ENCODE measurements at regions not wholly inside any gene's neighbourhood (a gene's known extent, or its start where the extent isn't known, plus 50 kb on each side); places are given as distances from the start of the nearest gene placed in this dataset.

DNA sequence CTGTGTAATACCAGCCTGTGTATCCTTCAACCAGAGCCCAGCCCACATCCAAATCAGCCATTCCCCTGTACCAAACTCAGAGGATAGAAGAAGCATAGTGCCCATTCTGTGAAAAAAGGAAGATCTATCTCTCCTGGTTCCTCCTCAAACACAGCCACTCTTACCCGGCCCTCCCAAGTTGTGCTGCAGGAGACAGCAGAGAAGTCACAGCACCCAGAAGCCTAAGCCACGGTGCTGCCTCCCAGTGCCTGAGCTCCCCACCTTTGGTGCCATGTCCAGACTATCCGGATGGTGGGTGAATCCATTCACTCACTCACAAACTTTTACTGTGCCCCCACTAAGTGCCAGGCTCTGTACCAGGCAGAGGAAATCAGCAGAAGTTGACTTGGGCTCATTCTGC, 166.0 kb upstream of the ZMIZ1 start:
- no peak for DNase-seq

GRCh38 chr10:78903341-78903940, 165.3 kb upstream of the ZMIZ1 start:
- no peak for DNase-seq

DNA sequence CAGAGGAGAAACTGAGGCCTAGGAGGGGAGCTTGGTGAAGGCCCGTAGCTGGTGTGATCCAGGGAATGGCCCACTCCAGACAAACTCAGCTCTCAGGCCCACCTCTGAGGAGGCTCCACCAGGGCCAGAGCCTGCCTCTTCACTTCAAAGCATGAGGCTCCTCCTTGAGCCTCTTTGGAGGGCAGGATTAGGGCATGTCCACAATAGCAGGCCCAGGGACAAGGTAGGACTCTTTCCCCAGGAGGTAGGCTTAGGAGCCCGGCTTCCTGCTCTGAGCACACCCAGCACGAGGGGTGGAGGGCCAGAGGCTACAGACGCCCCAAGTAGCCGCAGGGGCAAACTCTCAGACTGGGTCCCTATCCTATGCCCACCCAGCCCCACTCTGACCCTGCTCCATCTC, 164.6 kb upstream of the ZMIZ1 start:
- no peak for DNase-seq

GRCh38 chr10:78905015-78905956, 163.5 kb upstream of the ZMIZ1 start:
- DNase-seq, result no peak

- no peak for DNase-seq
Observed at GRCh38 chr10:78905957-78906308, 162.8 kb upstream of the ZMIZ1 start.

- DNase-seq, result no peak
Observed at GRCh38 chr10:78906734-78907390, 161.9 kb upstream of the ZMIZ1 start.

DNA sequence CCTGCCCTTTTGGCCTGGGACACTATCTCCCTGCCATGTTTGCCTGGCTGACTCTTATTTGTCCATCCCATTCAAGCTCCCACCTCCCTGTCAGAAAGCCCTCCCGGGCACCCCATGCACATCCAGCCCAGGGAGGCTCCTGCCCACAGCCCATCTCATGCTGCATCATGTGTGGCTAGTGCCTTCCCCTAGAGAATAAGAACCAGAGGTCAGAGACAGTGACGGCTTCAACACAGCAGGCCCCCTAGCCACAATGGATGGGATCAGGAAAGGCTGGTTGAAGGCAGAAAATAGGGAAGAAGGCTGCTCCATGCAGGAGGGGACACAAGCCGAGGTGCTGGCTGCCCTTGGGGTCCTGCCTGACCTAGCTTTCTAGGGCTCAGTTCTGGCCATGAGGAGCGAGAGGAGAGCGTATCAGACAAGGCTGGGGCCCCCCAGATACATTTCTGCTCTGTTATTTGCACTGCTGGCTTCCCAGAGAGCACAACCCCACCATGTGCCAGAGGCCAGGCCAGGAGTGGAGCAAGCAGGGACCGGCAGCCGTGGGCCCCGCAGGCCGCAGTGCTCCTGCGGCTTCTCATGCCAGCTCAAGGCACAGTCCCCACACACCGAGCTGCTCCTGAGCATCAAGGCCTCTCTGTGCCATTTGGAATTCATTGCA, 161.1 kb upstream of the ZMIZ1 start:
- no peak for DNase-seq

GRCh38 chr10:78909221-78909620, 159.5 kb upstream of the ZMIZ1 start:
- no peak for DNase-seq

- no peak for DNase-seq
Observed at GRCh38 chr10:78910021-78910420, 158.7 kb upstream of the ZMIZ1 start.

- no peak for DNase-seq
Observed at GRCh38 chr10:78910476-78910875, 158.3 kb upstream of the ZMIZ1 start.

- DNase-seq, result no peak
Observed at GRCh38 chr10:78910886-78911285, 157.9 kb upstream of the ZMIZ1 start.

GRCh38 chr10:78911533-78912340, 157.0 kb upstream of the ZMIZ1 start:
- DNase-seq, result no peak

GRCh38 chr10:78912361-78913218, 156.2 kb upstream of the ZMIZ1 start:
- DNase-seq, result no peak

GRCh38 chr10:78913219-78914059, 155.3 kb upstream of the ZMIZ1 start:
- DNase-seq, result no peak

DNA sequence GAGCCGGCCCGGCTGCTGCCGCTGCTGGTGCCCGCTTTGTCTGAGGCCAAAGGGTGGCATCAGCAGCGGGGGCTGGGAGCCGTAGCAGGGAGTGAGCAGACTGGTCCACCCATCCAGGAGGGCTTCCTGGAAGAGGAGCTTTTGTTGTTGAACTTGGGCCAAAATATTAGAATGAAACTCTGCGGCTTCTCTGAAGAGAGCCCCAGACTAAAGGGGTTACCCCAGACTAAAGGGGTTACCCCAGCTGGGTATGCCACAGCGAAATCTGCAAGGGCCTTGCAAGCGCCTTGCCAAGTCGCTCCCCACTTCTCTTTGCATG, 154.7 kb upstream of the ZMIZ1 start:
- DNase-seq, result no peak

DNA sequence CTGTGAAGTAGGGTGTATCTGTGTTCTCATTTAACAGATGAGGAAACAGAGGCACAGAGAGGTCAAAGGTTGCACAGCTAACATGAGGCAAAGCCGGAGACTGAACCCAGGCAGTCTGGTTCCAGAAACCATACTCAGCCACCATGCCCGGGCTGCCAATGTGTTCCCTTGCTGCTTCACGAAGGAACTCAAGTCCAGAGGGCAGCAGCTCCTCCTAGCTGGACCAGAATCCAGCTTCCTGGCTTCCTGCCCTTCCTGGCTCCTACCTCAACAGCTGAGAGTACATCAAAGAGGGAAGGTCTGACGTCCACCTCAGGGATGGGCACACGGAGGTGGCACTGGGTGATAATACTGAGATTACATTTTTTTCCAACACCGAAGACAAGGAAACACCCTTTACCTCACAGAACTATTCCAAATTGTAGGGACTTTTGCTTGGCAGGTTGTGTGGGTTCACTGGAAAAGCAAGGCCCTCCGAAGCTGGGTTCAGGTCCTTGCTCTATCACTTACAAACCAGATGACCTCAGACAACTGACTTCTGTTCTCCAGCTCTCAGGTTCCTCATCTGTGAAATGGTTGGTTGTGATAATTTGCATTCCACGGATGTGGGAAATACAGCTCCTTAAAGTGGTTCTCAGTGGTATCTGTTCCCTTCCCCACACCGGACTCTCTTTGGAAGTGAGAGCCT, 154.1 kb upstream of the ZMIZ1 start:
- DNase-seq, result no peak

DNA sequence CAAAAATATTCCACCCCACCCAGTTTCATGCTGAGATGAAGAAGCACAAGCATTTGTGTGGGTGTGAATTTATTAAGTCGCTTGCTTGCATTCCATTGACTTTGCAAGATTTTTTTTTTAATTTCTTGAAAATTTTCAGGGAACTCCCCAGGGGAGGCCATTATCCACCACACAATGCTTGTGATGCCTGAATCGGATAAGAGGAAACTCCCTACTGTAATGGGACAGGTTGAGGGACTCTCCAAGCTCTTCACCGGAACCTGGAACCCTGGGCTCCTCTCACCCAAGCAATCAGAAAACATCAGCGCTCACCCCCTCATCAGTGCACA, 153.6 kb upstream of the ZMIZ1 start:
- no peak for DNase-seq

DNA sequence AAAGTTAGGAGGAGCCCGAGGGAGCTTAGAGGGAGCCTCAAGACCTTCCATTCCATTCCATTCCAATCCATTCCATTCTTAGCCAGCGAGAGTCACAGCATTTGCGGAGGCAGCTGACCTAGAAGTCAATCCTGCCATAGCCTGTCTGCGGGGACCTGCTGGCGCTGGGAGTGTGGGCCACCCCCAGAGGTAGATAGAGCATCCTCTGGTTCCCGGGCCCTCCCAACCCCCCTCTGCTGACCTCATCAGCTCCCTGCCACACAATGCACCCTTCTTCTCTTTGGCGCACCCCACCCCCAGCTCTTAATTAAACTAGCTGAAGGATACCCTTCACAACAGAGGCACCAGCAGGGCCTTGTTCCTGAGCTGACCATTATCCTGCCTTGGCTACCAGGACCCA, 152.5 kb upstream of the ZMIZ1 start:
- no peak for DNase-seq

DNA sequence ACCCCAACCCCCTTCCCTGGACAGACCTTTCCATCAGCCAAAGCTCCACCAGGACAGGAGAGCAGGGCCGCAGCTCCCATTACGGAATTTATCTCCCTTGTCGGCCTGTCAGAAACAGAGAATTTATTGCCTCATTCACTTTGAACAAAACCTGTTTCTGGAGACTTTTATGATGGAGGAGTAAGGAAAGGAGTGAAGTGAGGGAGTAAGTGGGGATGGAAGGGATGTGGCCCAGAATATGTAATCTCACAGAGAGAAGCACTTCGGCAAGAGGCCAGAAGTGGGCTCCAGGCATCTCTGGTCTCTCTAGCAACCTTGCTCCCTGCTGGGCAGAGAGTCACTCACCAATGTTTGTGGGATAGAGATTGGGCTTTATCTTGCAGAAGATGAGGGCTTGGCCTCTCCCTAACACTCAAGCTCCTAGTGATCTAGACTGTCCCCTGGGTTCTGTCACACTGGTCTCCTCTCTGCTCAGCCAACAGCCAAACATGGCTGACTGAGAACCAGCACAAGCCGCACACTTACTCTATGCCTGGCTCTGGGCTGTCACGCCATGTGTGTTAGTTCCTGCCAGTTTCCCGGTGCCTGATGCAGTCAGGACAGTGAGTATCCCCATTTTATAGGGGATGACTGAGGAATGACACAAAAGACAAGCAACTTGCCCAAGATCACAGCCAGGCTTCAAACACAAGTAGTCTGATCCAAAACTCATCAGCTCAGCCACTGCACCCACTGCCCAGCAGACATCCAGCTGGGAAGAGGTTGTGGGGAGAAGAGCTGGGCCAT, 149.4 kb upstream of the ZMIZ1 start:
- no peak for DNase-seq

- DNase-seq, result no peak
Observed at GRCh38 chr10:78920011-78920410, 148.8 kb upstream of the ZMIZ1 start.

Measured in stimulated activated CD4-positive, alpha-beta T cell treated with anti-CD3 and anti-CD28 coated beads, Interleukin-1b, Interleukin-23, amount 100 ng/mL, for 48 hours (primary cell).